Sigmoid colon (tissue), 4 donors: ENCODE measurements at regions not wholly inside any gene's neighbourhood (a gene's known extent, or its start where the extent isn't known, plus 50 kb on each side); places are given as distances from the start of the nearest gene placed in this dataset.

Source experiments
- EP300 ChIP-seq, 4 donors: sonication (generic); formaldehyde crosslinking; IDR thresholded peaks; one replicate each; pipeline ENCODE4 v1.6.1; 2017; ENCODE audit warnings: antibody characterized with exemption in 4 of 4
- TF ChIP-seq, protein P1 (sequence below), 4 experiments: fragments of 450-650 bp in 3 of 4; fragments of 200-600 bp in 1 of 4; IDR thresholded peaks; one replicate each; pipeline ENCODE4 v1.5.1; 2016 to 2019; ENCODE audit warnings: antibody characterized with exemption in 4 of 4, mild to moderate bottlenecking in 3 of 4, moderate library complexity in 2 of 4

DNA sequence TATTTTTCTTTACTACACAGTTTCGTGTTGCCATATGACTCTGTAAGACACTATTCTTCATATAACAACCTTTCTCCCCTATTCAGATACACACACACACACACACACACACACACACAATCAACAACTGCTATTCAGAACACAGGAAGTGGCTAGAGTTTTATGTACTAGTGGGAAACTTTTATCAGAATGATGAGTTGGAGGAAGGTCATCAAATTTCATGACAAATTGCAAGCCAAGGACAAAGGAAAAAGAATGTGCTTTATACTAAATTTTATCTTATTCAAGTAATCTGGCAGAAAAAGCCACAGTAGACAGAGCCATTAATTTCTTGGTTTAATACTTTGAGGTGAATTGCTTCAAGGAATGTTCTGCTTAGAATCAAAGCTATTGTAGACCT, 899.8 kb downstream of the ROBO2 start:
- TF ChIP-seq, protein P1, sequence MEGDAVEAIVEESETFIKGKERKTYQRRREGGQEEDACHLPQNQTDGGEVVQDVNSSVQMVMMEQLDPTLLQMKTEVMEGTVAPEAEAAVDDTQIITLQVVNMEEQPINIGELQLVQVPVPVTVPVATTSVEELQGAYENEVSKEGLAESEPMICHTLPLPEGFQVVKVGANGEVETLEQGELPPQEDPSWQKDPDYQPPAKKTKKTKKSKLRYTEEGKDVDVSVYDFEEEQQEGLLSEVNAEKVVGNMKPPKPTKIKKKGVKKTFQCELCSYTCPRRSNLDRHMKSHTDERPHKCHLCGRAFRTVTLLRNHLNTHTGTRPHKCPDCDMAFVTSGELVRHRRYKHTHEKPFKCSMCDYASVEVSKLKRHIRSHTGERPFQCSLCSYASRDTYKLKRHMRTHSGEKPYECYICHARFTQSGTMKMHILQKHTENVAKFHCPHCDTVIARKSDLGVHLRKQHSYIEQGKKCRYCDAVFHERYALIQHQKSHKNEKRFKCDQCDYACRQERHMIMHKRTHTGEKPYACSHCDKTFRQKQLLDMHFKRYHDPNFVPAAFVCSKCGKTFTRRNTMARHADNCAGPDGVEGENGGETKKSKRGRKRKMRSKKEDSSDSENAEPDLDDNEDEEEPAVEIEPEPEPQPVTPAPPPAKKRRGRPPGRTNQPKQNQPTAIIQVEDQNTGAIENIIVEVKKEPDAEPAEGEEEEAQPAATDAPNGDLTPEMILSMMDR (IDR thresholded peaks at IDR 0.05): no peak
- TF ChIP-seq EP300 (IDR thresholded peaks at IDR 0.05): no peak
